Fibroblast of mammary gland (primary cell): ENCODE measurements at regions not wholly inside any gene's neighbourhood (a gene's known extent, or its start where the extent isn't known, plus 50 kb on each side); places are given as distances from the start of the nearest gene placed in this dataset.
"Not testable (repeated sequence)": the region's sequence is repeated elsewhere in the genome, so short reads cannot be mapped to it uniquely, and the experiment has no call there.

Experiments
- DNase-seq: peaks from one replicate; pipeline ENCODE4 v3.0.0-alpha.2; 2010; ENCODE audit warnings: low read depth
- H3K4me3 ChIP-seq: 2 replicates; pipeline ENCODE4 v1.5.1; 2011; ENCODE audit warnings: low read depth, mild to moderate bottlenecking, low read length, moderate library complexity; ENCODE audit not compliant: control insufficient read depth
- CTCF ChIP-seq: conservative IDR thresholded peaks from 2 replicates; pipeline ENCODE4 v1.5.1; 2011; ENCODE audit warnings: low read depth, low read length, inconsistent platforms; ENCODE audit not compliant: control insufficient read depth, insufficient read depth

GRCh38 chr2:78251708-78252107 is 729.5 kb upstream of the LRRTM4 start:
- H3K4me3 ChIP-seq = no peak overlapping the region
- TF ChIP-seq CTCF = no peak
- no peak for DNase-seq

- no peak for TF ChIP-seq CTCF
Measured at GRCh38 chr2:78260861-78261260, 738.7 kb upstream of the LRRTM4 start.

GRCh38 chr2:78261454-78261853 is 739.3 kb upstream of the LRRTM4 start:
- H3K4me3 ChIP-seq = no peak overlapping the region

More at GRCh38 chr2:78260861-78261260, 738.7 kb upstream of the LRRTM4 start:
- no peak overlapping the region for H3K4me3 ChIP-seq
- DNase-seq = no peak

GRCh38 chr2:78262089-78262488 is 739.9 kb upstream of the LRRTM4 start:
- not testable (repeated sequence) for H3K4me3 ChIP-seq, DNase-seq

More at GRCh38 chr2:78261454-78261853, 739.3 kb upstream of the LRRTM4 start:
- no peak for TF ChIP-seq CTCF
- DNase-seq = no peak

GRCh38 chr2:78262713-78263375 is 740.7 kb upstream of the LRRTM4 start:
- DNase-seq = no peak
- no peak for TF ChIP-seq CTCF
- no peak overlapping the region for H3K4me3 ChIP-seq

- no peak overlapping the region for H3K4me3 ChIP-seq
- no peak for DNase-seq
- TF ChIP-seq CTCF = no peak
Measured at GRCh38 chr2:78263571-78263970, 741.4 kb upstream of the LRRTM4 start.

GRCh38 chr2:78264130-78264529 is 742.0 kb upstream of the LRRTM4 start:
- H3K4me3 ChIP-seq = no peak overlapping the region
- TF ChIP-seq CTCF = no peak
- DNase-seq = no peak
